ENCODE measurements at regions not wholly inside any gene's neighbourhood (a gene's known extent, or its start where the extent isn't known, plus 50 kb on each side); places are given as distances from the start of the nearest gene placed in this dataset.

DNA sequence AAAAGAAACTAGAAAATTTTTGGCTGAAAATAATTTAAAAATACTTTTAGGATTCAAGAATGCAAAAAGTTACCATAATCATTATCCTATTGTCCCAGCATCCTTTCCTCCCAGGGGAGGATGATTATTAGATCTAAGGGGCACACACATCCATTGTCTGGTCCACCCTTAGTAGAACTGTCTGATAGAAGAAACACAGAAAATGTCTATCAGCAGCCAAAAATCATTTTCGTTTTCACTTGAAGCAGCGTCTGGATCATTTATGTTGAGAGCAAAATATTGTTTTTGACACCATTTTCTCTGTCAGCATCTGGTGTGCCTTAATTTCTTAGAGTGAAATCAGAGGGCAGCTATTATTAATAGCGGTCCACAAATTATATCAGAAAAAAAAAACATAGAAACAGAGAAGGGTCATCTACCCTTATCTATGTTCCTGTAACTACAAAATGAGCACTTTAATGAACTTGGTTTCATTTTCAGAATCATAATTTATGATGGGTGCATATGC, 446.3 kb downstream of the TRAM1L1 start:
- TF ChIP-seq TAF1 (IDR thresholded peaks at IDR 0.05; ENCODE audit: borderline replicate concordance, insufficient read depth, low read length), result no peak
- TF ChIP-seq POLR2AphosphoS5 (IDR thresholded peaks at IDR 0.05; ENCODE audit: low read depth, low read length), result no peak
- TF ChIP-seq, protein P1, sequence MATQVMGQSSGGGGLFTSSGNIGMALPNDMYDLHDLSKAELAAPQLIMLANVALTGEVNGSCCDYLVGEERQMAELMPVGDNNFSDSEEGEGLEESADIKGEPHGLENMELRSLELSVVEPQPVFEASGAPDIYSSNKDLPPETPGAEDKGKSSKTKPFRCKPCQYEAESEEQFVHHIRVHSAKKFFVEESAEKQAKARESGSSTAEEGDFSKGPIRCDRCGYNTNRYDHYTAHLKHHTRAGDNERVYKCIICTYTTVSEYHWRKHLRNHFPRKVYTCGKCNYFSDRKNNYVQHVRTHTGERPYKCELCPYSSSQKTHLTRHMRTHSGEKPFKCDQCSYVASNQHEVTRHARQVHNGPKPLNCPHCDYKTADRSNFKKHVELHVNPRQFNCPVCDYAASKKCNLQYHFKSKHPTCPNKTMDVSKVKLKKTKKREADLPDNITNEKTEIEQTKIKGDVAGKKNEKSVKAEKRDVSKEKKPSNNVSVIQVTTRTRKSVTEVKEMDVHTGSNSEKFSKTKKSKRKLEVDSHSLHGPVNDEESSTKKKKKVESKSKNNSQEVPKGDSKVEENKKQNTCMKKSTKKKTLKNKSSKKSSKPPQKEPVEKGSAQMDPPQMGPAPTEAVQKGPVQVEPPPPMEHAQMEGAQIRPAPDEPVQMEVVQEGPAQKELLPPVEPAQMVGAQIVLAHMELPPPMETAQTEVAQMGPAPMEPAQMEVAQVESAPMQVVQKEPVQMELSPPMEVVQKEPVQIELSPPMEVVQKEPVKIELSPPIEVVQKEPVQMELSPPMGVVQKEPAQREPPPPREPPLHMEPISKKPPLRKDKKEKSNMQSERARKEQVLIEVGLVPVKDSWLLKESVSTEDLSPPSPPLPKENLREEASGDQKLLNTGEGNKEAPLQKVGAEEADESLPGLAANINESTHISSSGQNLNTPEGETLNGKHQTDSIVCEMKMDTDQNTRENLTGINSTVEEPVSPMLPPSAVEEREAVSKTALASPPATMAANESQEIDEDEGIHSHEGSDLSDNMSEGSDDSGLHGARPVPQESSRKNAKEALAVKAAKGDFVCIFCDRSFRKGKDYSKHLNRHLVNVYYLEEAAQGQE (IDR thresholded peaks at IDR 0.05; ENCODE audit: insufficient read depth in 1 of 2, low read depth in 2 of 2, low read length in 2 of 2), result no peak
- TF ChIP-seq SIN3A (IDR thresholded peaks at IDR 0.05; ENCODE audit: borderline replicate concordance, insufficient read depth, low read length), result no peak

Data from PFSK-1 (cell line).